H1 (cell line): ENCODE measurements at regions not wholly inside any gene's neighbourhood (a gene's known extent, or its start where the extent isn't known, plus 50 kb on each side); places are given as distances from the start of the nearest gene placed in this dataset.

Experiments
- CTCF ChIA-PET: fragments of 300-600 bp; sonication (Branson Sonifier 250); formaldehyde crosslinking; loops from one replicate; lab custom pipeline; 2021; ENCODE audit not compliant: partially characterized antibody; lab: Charles Lee
- POLR2A ChIA-PET: fragments of 300-600 bp; sonication (Branson Sonifier 250); formaldehyde crosslinking; loops from one replicate; lab custom pipeline; 2021; ENCODE audit warnings: inconsistent platforms; ENCODE audit not compliant: partially characterized antibody; lab: Charles Lee
- DNase-seq, 2 experiments: peaks; one replicate each; pipeline versions ENCODE4 v3.0.0 to v3.0.0-alpha.2; 2010 to 2022; ENCODE audit warnings: low spot score in 2 of 2, low read depth in 1 of 2, mixed read lengths in 1 of 2
- FAIRE-seq: peaks from 2 replicates; lab custom pipeline; 2011; peaks lifted over from hg19 to GRCh38; lab: Jason Lieb, UNC
- H2AFZ ChIP-seq: 2 replicates; pipeline ENCODE4 v1.8.1; 2012; ENCODE audit warnings: low read length, inconsistent platforms
- H2AK5ac ChIP-seq: 2 replicates; pipeline ENCODE4 v1.6.1; 2013; ENCODE audit warnings: low read depth, low read length
- H2BK120ac ChIP-seq: replicated peaks from 2 replicates; pipeline ENCODE3; 2013; ENCODE audit warnings: low read depth, low read length, inconsistent platforms
- H2BK12ac ChIP-seq: 2 replicates; pipeline ENCODE4 v1.6.1; 2013; ENCODE audit warnings: low read depth, low read length
- H2BK15ac ChIP-seq: 2 replicates; pipeline ENCODE4 v1.6.1; 2013; ENCODE audit warnings: low read length
- H2BK20ac ChIP-seq: 2 replicates; pipeline ENCODE4 v1.6.1; 2013; ENCODE audit warnings: low read length
- H2BK5ac ChIP-seq: 2 replicates; pipeline ENCODE4 v1.6.1; 2013; ENCODE audit warnings: low read depth, low read length
- H3K14ac ChIP-seq: 2 replicates; pipeline ENCODE4 v1.6.1; 2013; ENCODE audit warnings: inconsistent platforms; ENCODE audit not compliant: insufficient read length
- H3K18ac ChIP-seq: 2 replicates; pipeline ENCODE4 v1.6.1; 2013; ENCODE audit warnings: low read length; ENCODE audit errors: extremely low read depth
- H3K23ac ChIP-seq: 2 replicates; pipeline ENCODE4 v1.6.1; 2013; ENCODE audit warnings: inconsistent platforms; ENCODE audit not compliant: insufficient read length
- H3K23me2 ChIP-seq: 2 replicates; pipeline ENCODE4 v1.6.1; 2013; ENCODE audit warnings: low read depth, low read length
- H3K27ac ChIP-seq: 2 replicates; pipeline ENCODE4 v1.6.1; 2011; ENCODE audit warnings: low read depth, low read length, inconsistent platforms
- H3K27me3 ChIP-seq, 4 experiments: replicated peaks in 1 of 4; 1 replicate in 1 of 4; 2 replicates in 3 of 4; pipeline versions ENCODE4 v1.6.1 to v1.8.1; 2011 to 2013; ENCODE audit warnings: low read length in 3 of 4, mild to moderate bottlenecking in 3 of 4, inconsistent platforms in 2 of 4, mixed read lengths in 2 of 4, moderate library complexity in 1 of 4; ENCODE audit not compliant: control insufficient read depth in 3 of 4, insufficient read depth in 3 of 4; ENCODE audit errors: extremely low read depth in 1 of 4
- H3K36me3 ChIP-seq, 4 experiments: 2 replicates each; pipeline versions ENCODE4 v1.6.1 to v1.8.1; 2011 to 2013; ENCODE audit warnings: mild to moderate bottlenecking in 4 of 4, low read length in 3 of 4, moderate library complexity in 2 of 4, control low read depth in 1 of 4, inconsistent platforms in 1 of 4; ENCODE audit not compliant: insufficient read depth in 4 of 4, control insufficient read depth in 2 of 4
- H3K4ac ChIP-seq: replicated peaks from 2 replicates; pipeline ENCODE3; 2013; ENCODE audit warnings: low read length, low read depth, mixed read lengths, inconsistent platforms; ENCODE audit not compliant: insufficient read length
- H3K4me1 ChIP-seq, 4 experiments: replicated peaks in 1 of 4; 1 replicate in 1 of 4; 2 replicates in 3 of 4; pipeline versions ENCODE4 v1.6.1 to v1.8.1; 2011 to 2013; ENCODE audit warnings: low read length in 3 of 4, inconsistent platforms in 2 of 4, mixed read lengths in 1 of 4; ENCODE audit not compliant: insufficient read depth in 4 of 4, control insufficient read depth in 3 of 4
- H3K4me2 ChIP-seq, 2 experiments: 2 replicates each; pipeline versions ENCODE4 v1.6.1 to v1.8.1; 2011 to 2013; ENCODE audit warnings: low read depth in 2 of 2, low read length in 2 of 2, control low read depth in 1 of 2, inconsistent platforms in 1 of 2, mild to moderate bottlenecking in 1 of 2; ENCODE audit not compliant: insufficient read depth in 1 of 2
- H3K4me3 ChIP-seq, 4 experiments: fragments of 200-600, 300-600 bp in 1 of 4; sonication (generic), shearing (Covaris generic), sonication (Bioruptor Twin) in 1 of 4; 2 replicates each; pipeline versions ENCODE4 v1.5.1 to v1.8.1; 2011 to 2016; ENCODE audit warnings: low read length in 4 of 4, low read depth in 3 of 4, control low read depth in 2 of 4, inconsistent platforms in 2 of 4, mild to moderate bottlenecking in 2 of 4, mixed read lengths in 1 of 4, moderate library complexity in 1 of 4; ENCODE audit not compliant: insufficient read depth in 2 of 4; ENCODE audit errors: extremely low read depth in 1 of 4
- H3K56ac ChIP-seq: replicated peaks from 2 replicates; pipeline ENCODE3; 2013; ENCODE audit warnings: low read depth, mild to moderate bottlenecking, mixed read lengths, low read length, inconsistent platforms; ENCODE audit not compliant: insufficient read length
- H3K79me1 ChIP-seq: 2 replicates; pipeline ENCODE4 v1.6.1; 2013; ENCODE audit warnings: low read depth, low read length, control low read depth
- H3K79me2 ChIP-seq, 2 experiments: 2 replicates each; pipeline versions ENCODE4 v1.6.1 to v1.8.1; 2012 to 2013; ENCODE audit warnings: low read length in 2 of 2, mild to moderate bottlenecking in 2 of 2, inconsistent platforms in 1 of 2; ENCODE audit not compliant: insufficient read depth in 2 of 2, control insufficient read depth in 1 of 2
- H3K9ac ChIP-seq, 4 experiments: replicated peaks in 1 of 4; 1 replicate in 1 of 4; 2 replicates in 3 of 4; pipeline versions ENCODE4 v1.6.1 to v1.8.1; 2011 to 2013; ENCODE audit warnings: low read depth in 3 of 4, low read length in 3 of 4, control low read depth in 2 of 4, mild to moderate bottlenecking in 2 of 4, moderate library complexity in 2 of 4, inconsistent platforms in 1 of 4; ENCODE audit errors: extremely low read depth in 1 of 4
- H3K9me3 ChIP-seq, 2 experiments: 2 replicates each; pipeline versions ENCODE4 v1.6.1 to v1.8.1; 2012 to 2013; ENCODE audit warnings: mild to moderate bottlenecking in 2 of 2, moderate library complexity in 2 of 2, control low read depth in 1 of 2, inconsistent platforms in 1 of 2, low read depth in 1 of 2, low read length in 1 of 2, mixed read lengths in 1 of 2; ENCODE audit not compliant: insufficient read depth in 2 of 2
- H4K20me1 ChIP-seq, 2 experiments: replicated peaks in 1 of 2; 2 replicates each; pipeline versions ENCODE3 to v1.8.1; 2011 to 2013; ENCODE audit warnings: inconsistent platforms in 2 of 2, low read length in 2 of 2, mild to moderate bottlenecking in 1 of 2; ENCODE audit not compliant: insufficient read depth in 2 of 2, control insufficient read depth in 1 of 2
- H4K5ac ChIP-seq: 2 replicates; pipeline ENCODE4 v1.6.1; 2013; ENCODE audit warnings: low read length, low read depth, mixed read lengths, inconsistent platforms; ENCODE audit not compliant: insufficient read length
- H4K8ac ChIP-seq: 2 replicates; pipeline ENCODE4 v1.8.0; 2013; ENCODE audit warnings: mild to moderate bottlenecking, moderate library complexity, low read length, inconsistent platforms; ENCODE audit not compliant: insufficient read depth; ENCODE audit errors: extremely low read depth
- H4K91ac ChIP-seq: replicated peaks from 2 replicates; pipeline ENCODE3; 2013; ENCODE audit warnings: low read length, mixed read lengths, inconsistent platforms; ENCODE audit not compliant: insufficient read length
- CBX8 ChIP-seq: fragments of 300-800, 300-1000 bp; sonication (generic); IDR thresholded peaks from 2 replicates; pipeline ENCODE4 v1.7.1; 2016; ENCODE audit warnings: low read depth, low read length, borderline replicate concordance
- CEBPB ChIP-seq: IDR thresholded peaks from 2 replicates; pipeline ENCODE4 v1.6.1; 2012; ENCODE audit warnings: low read depth, low read length
- JUND ChIP-seq: IDR thresholded peaks from 2 replicates; pipeline ENCODE4 v1.6.1; 2011; ENCODE audit warnings: mild to moderate bottlenecking, improper control_type of control experiment, low read length
- PHF8 ChIP-seq: fragments of 200-600 bp; sonication (generic); conservative IDR thresholded peaks from 2 replicates; pipeline ENCODE4 v1.7.1; 2012; ENCODE audit warnings: low read depth, mild to moderate bottlenecking, inconsistent platforms, low read length, moderate library complexity
- RBBP5 ChIP-seq: IDR thresholded peaks from 2 replicates; pipeline ENCODE4 v1.7.1; 2012; ENCODE audit warnings: low read depth, mild to moderate bottlenecking, inconsistent platforms, low read length, moderate library complexity, borderline replicate concordance
- SRF ChIP-seq: IDR thresholded peaks from 2 replicates; pipeline ENCODE4 v1.6.1; 2011; ENCODE audit warnings: mild to moderate bottlenecking, low read depth, low read length, moderate library complexity
- TCF12 ChIP-seq: IDR thresholded peaks from 2 replicates; pipeline ENCODE4 v1.6.1; 2011; ENCODE audit warnings: low read depth, mild to moderate bottlenecking, low read length
- USF2 ChIP-seq: IDR thresholded peaks from 2 replicates; pipeline ENCODE4 v1.6.1; 2011; ENCODE audit warnings: low read length, improper control_type of control experiment
- WGBS, 2 experiments: shearing (Covaris generic) in 1 of 2; methylation state at CpG; one replicate each; pipeline versions ENCODE4 v1.1.6 to v1.1.7; 2013 to 2015; ENCODE audit warnings: low lambda C conversion rate in 2 of 2, mixed read lengths in 2 of 2, inconsistent platforms in 1 of 2, low coverage in 1 of 2, missing lambda C conversion rate in 1 of 2; ENCODE audit not compliant: insufficient replicate concordance in 2 of 2, insufficient coverage in 1 of 2, insufficient read length in 1 of 2; ENCODE audit errors: extremely low coverage in 1 of 2, missing lambda C conversion rate in 1 of 2; 5-methylcytosine and 5-hydroxymethylcytosine counted together

DNA sequence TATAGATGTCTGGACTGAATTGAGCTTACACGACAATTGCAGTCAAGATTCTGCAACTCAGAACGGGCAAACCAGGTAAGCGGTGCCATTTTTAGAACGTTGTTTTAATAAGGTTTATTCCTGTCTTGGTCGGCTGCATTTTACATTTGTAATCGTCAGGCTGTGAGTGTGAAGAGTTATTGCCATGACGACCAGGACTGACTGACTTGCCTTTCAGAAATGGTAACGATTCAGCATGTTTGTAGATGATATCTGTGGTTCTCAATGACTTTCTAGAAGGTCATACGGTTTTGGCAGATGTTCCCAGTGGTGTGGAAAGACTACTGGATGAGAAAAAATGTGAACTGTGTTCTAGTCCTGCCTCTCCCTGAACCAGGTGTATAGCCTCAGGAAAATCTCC is 271.3 kb upstream of the B3GALT2 start:
- H4K91ac ChIP-seq, result no peak overlapping the region
- no peak overlapping the region for H3K9ac ChIP-seq
- TF ChIP-seq CBX8 (no peak), USF2 (no peak), TCF12 (no peak), PHF8 (no peak), RBBP5 (no peak), JUND (no peak), SRF (no peak), CEBPB (no peak)
- H4K5ac ChIP-seq, result no peak overlapping the region
- FAIRE-seq, result no peak
- H3K56ac ChIP-seq, result no peak overlapping the region
- POLR2A ChIA-PET, result no interaction called here
- H3K4me3 ChIP-seq, result no peak overlapping the region
- no peak overlapping the region for H3K23ac ChIP-seq
- no peaks in the 10 kb centered on the region for H3K4me1 ChIP-seq
- H2BK12ac ChIP-seq, result no peak overlapping the region
- H3K9me3 ChIP-seq, result no peaks in the 10 kb centered on the region
- no peaks in the 10 kb centered on the region for H4K20me1 ChIP-seq
- no peak overlapping the region for H3K4ac ChIP-seq
- H2BK20ac ChIP-seq, result no peak overlapping the region
- H2BK5ac ChIP-seq, result no peak overlapping the region
- H3K79me2 ChIP-seq, result no peaks in the 10 kb centered on the region
- H2BK120ac ChIP-seq, result no peak overlapping the region
- WGBS, 2 experiments, result 92% methylated on average over 9 of the region's 9 CpGs; no CpG with 5 or more reads in 1 of the 2 experiments
- no peak overlapping the region for H3K14ac ChIP-seq
- no peak overlapping the region for H2AFZ ChIP-seq
- H3K23me2 ChIP-seq, result no peaks in the 10 kb centered on the region
- no peaks in the 10 kb centered on the region for H3K27me3 ChIP-seq
- no peak overlapping the region for H3K27ac ChIP-seq
- no peak overlapping the region for H2BK15ac ChIP-seq
- no peaks in the 10 kb centered on the region for H3K79me1 ChIP-seq
- CTCF ChIA-PET, result no interaction called here
- H3K36me3 ChIP-seq, result no peaks in the 10 kb centered on the region
- no peak overlapping the region for H3K4me2 ChIP-seq
- H3K18ac ChIP-seq, result no peak overlapping the region
- no peak overlapping the region for H2AK5ac ChIP-seq
- DNase-seq, result no peak
- no peak overlapping the region for H4K8ac ChIP-seq
